Transverse colon (tissue), 4 donors: ENCODE measurements at regions not wholly inside any gene's neighbourhood (a gene's known extent, or its start where the extent isn't known, plus 50 kb on each side); places are given as distances from the start of the nearest gene placed in this dataset.

Experiments
- CTCF ChIP-seq, 5 experiments: fragments of 200-600 bp in 3 of 5; fragments of 450-650 bp in 2 of 5; sonication (generic) in 3 of 5; IDR thresholded peaks; 1 replicate in 2 of 5; 2 replicates in 3 of 5; pipeline ENCODE4 v1.5.1; 2016 to 2017; ENCODE audit warnings: antibody characterized with exemption in 5 of 5, inconsistent platforms in 3 of 5, mild to moderate bottlenecking in 2 of 5, moderate library complexity in 1 of 5
- EP300 ChIP-seq: sonication (generic); formaldehyde crosslinking; IDR thresholded peaks from one replicate; pipeline ENCODE4 v1.6.1; 2017; ENCODE audit warnings: antibody characterized with exemption, low read depth
- POLR2AphosphoS5 ChIP-seq, 3 donors: sonication (generic); formaldehyde crosslinking; IDR thresholded peaks; one replicate each; pipeline ENCODE4 v1.6.1; 2016; ENCODE audit warnings: antibody characterized with exemption in 3 of 3

DNA sequence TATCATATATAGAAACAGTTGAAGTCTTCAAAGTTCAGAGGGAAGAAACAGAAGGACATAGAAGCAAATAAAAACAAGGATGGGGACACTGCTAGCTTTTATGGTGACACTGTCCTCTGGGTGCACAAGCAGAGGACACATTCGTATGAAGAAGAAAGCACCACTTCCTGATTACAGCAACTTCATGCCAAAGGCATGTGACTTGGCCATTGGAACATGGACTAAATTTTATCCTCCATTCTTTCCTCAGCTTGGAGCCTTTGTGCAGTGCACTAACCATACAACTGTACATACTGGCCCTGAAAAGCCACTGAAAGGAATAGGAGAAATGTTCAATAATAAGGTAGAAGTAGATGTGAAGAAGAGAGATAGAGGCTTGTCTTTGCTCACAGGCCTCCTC, 223.3 kb downstream of the MTX2 start:
- no peak for TF ChIP-seq EP300
- TF ChIP-seq CTCF (IDR thresholded peaks at IDR 0.05) = no peak
- TF ChIP-seq POLR2AphosphoS5 (IDR thresholded peaks at IDR 0.05) = no peak
